ENCODE measurements at regions not wholly inside any gene's neighbourhood (a gene's known extent, or its start where the extent isn't known, plus 50 kb on each side); places are given as distances from the start of the nearest gene placed in this dataset.
"Not testable (repeated sequence)": the region's sequence is repeated elsewhere in the genome, so short reads cannot be mapped to it uniquely, and the experiment has no call there.

DNA sequence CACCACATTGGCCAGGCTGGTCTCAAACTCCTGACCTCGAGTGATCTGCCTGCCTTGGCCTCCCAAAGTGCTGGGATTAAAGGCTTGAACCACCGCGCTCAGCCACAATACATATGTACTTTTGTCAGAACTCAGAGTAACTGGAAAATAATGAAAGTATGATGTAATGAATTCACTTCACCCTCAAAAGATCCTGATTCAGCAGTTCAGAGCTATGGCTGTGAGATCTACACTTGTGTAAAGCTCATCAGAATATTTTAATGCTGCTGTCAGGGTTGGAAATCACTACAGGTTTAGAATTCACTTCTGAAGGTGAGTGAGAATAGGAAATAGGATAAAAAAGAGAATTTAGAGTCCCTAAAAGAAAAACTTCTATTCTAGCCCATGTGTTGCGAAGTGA, 464.5 kb upstream of the NRSN1 start:
- H3K27me3 ChIP-seq (ENCODE audit: insufficient read depth, low read depth, low read length): no peaks in the 10 kb centered on the region
- no peaks in the 10 kb centered on the region for H3K36me3 ChIP-seq (ENCODE audit: insufficient read depth, low read length)
- H3K79me2 ChIP-seq (replicated peaks; ENCODE audit: insufficient read depth, low read length): no peaks in the 10 kb centered on the region
- no peak overlapping the region for H3K4me3 ChIP-seq (ENCODE audit: low read length)
- TF ChIP-seq EZH2 (IDR thresholded peaks at IDR 0.05; ENCODE audit: borderline replicate concordance, insufficient read depth, low read length, poor library complexity, severe bottlenecking): no peak
- TF ChIP-seq RAD21 (conservative IDR thresholded peaks at IDR 0.05): no peak
- no peak for TF ChIP-seq POLR2AphosphoS5 (IDR thresholded peaks at IDR 0.05)
- no peak for TF ChIP-seq MXI1 (conservative IDR thresholded peaks at IDR 0.05; ENCODE audit: poor library complexity, severe bottlenecking)
- TF ChIP-seq TAF1 (IDR thresholded peaks at IDR 0.05; ENCODE audit: low read depth): no peak
- H3F3A ChIP-seq (ENCODE audit: insufficient read depth, low read length, poor library complexity, severe bottlenecking): peaks cover 6% of the 10 kb centered on the region
- H3K9me3 ChIP-seq (ENCODE audit: low read length): no peaks in the 10 kb centered on the region
- H3K27ac ChIP-seq (ENCODE audit: low read length): no peak overlapping the region
- H3K9ac ChIP-seq (ENCODE audit: low read length): no peak overlapping the region
- H4K20me1 ChIP-seq (ENCODE audit: insufficient read depth): no peaks in the 10 kb centered on the region
- H3K9me2 ChIP-seq (ENCODE audit: insufficient read depth, low read length): no peaks in the 10 kb centered on the region
- no peak overlapping the region for H3K4me2 ChIP-seq (ENCODE audit: low read length)
- H2AFZ ChIP-seq (ENCODE audit: low read depth, low read length): no peak overlapping the region

DNA sequence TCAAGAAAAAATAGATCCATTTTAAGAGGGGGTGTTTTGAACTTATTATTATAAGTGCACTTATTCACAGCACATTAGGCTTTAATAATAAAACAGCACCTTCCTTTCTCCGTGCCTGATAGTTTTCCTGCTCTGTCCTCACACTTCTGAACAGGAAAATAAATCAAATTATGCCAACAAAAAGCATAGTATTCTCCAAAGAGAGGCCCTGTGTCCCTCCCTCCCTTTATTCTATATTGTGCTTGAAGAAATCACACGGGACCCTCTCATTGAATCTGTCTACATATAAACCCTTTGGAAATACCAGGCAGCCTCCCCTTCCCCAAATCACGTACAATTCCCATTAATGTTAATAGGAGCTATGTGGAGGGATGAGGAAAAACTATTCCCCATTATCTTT, 462.9 kb upstream of the NRSN1 start:
- Histone ChIP-seq H3K27ac (ENCODE audit: low read length) (no peak overlapping the region), H3F3A (ENCODE audit: insufficient read depth, low read length, poor library complexity, severe bottlenecking) (peaks cover 4% of the 10 kb centered on the region), H3K4me3 (ENCODE audit: low read length) (no peak overlapping the region), H4K20me1 (ENCODE audit: insufficient read depth) (no peaks in the 10 kb centered on the region), H3K79me2 (replicated peaks; ENCODE audit: insufficient read depth, low read length) (no peaks in the 10 kb centered on the region), H3K9ac (ENCODE audit: low read length) (no peak overlapping the region), H2AFZ (ENCODE audit: low read depth, low read length) (no peak overlapping the region), H3K36me3 (ENCODE audit: insufficient read depth, low read length) (no peaks in the 10 kb centered on the region), H3K9me2 (ENCODE audit: insufficient read depth, low read length) (no peaks in the 10 kb centered on the region), H3K27me3 (ENCODE audit: insufficient read depth, low read depth, low read length) (no peaks in the 10 kb centered on the region), H3K9me3 (ENCODE audit: low read length) (no peaks in the 10 kb centered on the region), H3K4me2 (ENCODE audit: low read length) (no peak overlapping the region)
- TF ChIP-seq TAF1 (IDR thresholded peaks at IDR 0.05; ENCODE audit: low read depth): no peak
- TF ChIP-seq MXI1 (conservative IDR thresholded peaks at IDR 0.05; ENCODE audit: poor library complexity, severe bottlenecking): no peak
- TF ChIP-seq, protein P1, sequence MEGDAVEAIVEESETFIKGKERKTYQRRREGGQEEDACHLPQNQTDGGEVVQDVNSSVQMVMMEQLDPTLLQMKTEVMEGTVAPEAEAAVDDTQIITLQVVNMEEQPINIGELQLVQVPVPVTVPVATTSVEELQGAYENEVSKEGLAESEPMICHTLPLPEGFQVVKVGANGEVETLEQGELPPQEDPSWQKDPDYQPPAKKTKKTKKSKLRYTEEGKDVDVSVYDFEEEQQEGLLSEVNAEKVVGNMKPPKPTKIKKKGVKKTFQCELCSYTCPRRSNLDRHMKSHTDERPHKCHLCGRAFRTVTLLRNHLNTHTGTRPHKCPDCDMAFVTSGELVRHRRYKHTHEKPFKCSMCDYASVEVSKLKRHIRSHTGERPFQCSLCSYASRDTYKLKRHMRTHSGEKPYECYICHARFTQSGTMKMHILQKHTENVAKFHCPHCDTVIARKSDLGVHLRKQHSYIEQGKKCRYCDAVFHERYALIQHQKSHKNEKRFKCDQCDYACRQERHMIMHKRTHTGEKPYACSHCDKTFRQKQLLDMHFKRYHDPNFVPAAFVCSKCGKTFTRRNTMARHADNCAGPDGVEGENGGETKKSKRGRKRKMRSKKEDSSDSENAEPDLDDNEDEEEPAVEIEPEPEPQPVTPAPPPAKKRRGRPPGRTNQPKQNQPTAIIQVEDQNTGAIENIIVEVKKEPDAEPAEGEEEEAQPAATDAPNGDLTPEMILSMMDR (IDR thresholded peaks at IDR 0.05; ENCODE audit: poor library complexity, severe bottlenecking): no peak
- no peak for TF ChIP-seq EP300 (conservative IDR thresholded peaks at IDR 0.05; ENCODE audit: poor library complexity, severe bottlenecking)
- TF ChIP-seq EZH2 (IDR thresholded peaks at IDR 0.05; ENCODE audit: borderline replicate concordance, insufficient read depth, low read length, poor library complexity, severe bottlenecking): no peak
- TF ChIP-seq RAD21 (conservative IDR thresholded peaks at IDR 0.05): no peak

DNA sequence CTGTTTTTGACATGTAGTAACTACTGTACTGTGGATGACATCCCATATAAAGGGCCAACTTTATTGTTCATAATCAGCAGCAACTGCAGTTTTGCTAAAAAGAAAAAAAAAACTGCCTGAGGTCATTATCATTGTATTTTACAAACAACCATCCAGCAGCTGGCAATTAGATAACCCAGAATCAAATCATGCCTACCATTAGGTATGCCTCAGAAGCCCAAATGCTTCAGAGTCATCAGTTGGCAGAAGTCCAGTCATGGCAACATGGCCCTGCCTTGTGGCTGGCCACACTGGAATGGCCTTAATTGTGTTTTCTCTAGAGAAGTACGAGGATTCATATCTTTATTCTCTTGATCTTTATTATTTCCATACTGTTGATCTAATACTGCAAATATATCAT, 462.4 kb upstream of the NRSN1 start:
- Histone ChIP-seq H3F3A (ENCODE audit: insufficient read depth, low read length, poor library complexity, severe bottlenecking) (no peaks in the 10 kb centered on the region), H3K27ac (ENCODE audit: low read length) (no peak overlapping the region), H3K4me3 (ENCODE audit: low read length) (no peak overlapping the region), H3K9me3 (ENCODE audit: low read length) (no peaks in the 10 kb centered on the region), H2AFZ (ENCODE audit: low read depth, low read length) (no peak overlapping the region), H3K4me2 (ENCODE audit: low read length) (no peak overlapping the region), H3K9me2 (ENCODE audit: insufficient read depth, low read length) (no peaks in the 10 kb centered on the region), H3K9ac (ENCODE audit: low read length) (no peak overlapping the region), H4K20me1 (ENCODE audit: insufficient read depth) (no peaks in the 10 kb centered on the region), H3K27me3 (ENCODE audit: insufficient read depth, low read depth, low read length) (no peaks in the 10 kb centered on the region), H3K79me2 (replicated peaks; ENCODE audit: insufficient read depth, low read length) (no peaks in the 10 kb centered on the region), H3K36me3 (ENCODE audit: insufficient read depth, low read length) (no peaks in the 10 kb centered on the region)
- TF ChIP-seq EP300 (conservative IDR thresholded peaks at IDR 0.05; ENCODE audit: poor library complexity, severe bottlenecking) (no peak), POLR2AphosphoS5 (IDR thresholded peaks at IDR 0.05) (no peak)

DNA sequence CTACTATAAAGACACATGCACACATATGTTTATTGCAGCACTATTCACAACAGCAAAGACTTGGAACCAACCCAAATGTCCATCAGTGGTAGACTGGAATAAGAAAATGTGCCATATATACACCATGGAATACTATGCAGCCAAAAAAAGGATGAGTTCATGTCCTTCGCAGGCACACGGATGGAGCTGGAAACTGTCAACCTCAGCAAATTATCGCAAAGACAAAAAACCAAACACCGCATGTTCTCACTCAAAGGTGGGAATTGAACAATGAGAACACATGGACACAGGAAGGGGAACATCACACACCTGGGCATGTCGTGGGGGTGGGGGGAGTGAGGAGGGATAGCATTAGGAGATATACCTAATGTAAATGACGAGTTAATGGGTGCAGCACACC, 460.1 kb upstream of the NRSN1 start:
- H3K9ac ChIP-seq (ENCODE audit: low read length); H3F3A ChIP-seq (ENCODE audit: insufficient read depth, low read length, poor library complexity, severe bottlenecking); H4K20me1 ChIP-seq (ENCODE audit: insufficient read depth); H3K4me3 ChIP-seq (ENCODE audit: low read length); H3K27ac ChIP-seq (ENCODE audit: low read length); H3K9me2 ChIP-seq (ENCODE audit: insufficient read depth, low read length); H3K36me3 ChIP-seq (ENCODE audit: insufficient read depth, low read length); H2AFZ ChIP-seq (ENCODE audit: low read depth, low read length); H3K79me2 ChIP-seq (replicated peaks; ENCODE audit: insufficient read depth, low read length); H3K4me2 ChIP-seq (ENCODE audit: low read length); H3K27me3 ChIP-seq (ENCODE audit: insufficient read depth, low read depth, low read length); H3K9me3 ChIP-seq (ENCODE audit: low read length): not testable (repeated sequence)

Measured in neural cell (in vitro differentiated cells).